HG03460 (cell line): ENCODE measurements at regions not wholly inside any gene's neighbourhood (a gene's known extent, or its start where the extent isn't known, plus 50 kb on each side); places are given as distances from the start of the nearest gene placed in this dataset.

ENCODE experiments used
- ATAC-seq: cut with Tn5 transposase; IDR thresholded peaks from one replicate; pipeline ENCODE4 v1.9.1; 2021; ENCODE audit not compliant: unreplicated experiment

- no peak for ATAC-seq
These were observed 588.3 kb upstream of the SGCG start for GRCh38 chr13:22592515-22592914.

- no peak for ATAC-seq
These were observed 586.7 kb upstream of the SGCG start for GRCh38 chr13:22594041-22594440.

GRCh38 chr13:22596171-22596863, 584.5 kb upstream of the SGCG start:
- no peak for ATAC-seq

GRCh38 chr13:22599156-22599555, 581.6 kb upstream of the SGCG start:
- ATAC-seq = no peak

- no peak for ATAC-seq
These were observed 562.8 kb upstream of the SGCG start for GRCh38 chr13:22618002-22618401.

- ATAC-seq = no peak
These were observed 555.1 kb upstream of the SGCG start for GRCh38 chr13:22625691-22626090.

GRCh38 chr13:22629374-22629773, 551.4 kb upstream of the SGCG start:
- ATAC-seq = no peak

GRCh38 chr13:22642088-22642487, 538.7 kb upstream of the SGCG start:
- no peak for ATAC-seq

- no peak for ATAC-seq
These were observed 535.8 kb upstream of the SGCG start for GRCh38 chr13:22644941-22645340.

- no peak for ATAC-seq
These were observed 533.5 kb upstream of the SGCG start for GRCh38 chr13:22647156-22647850.

- ATAC-seq = no peak
These were observed 532.4 kb upstream of the SGCG start for GRCh38 chr13:22648320-22648801.

- no peak for ATAC-seq
These were observed 528.0 kb upstream of the SGCG start for GRCh38 chr13:22652796-22653195.

- ATAC-seq = no peak
These were observed 526.9 kb upstream of the SGCG start for GRCh38 chr13:22653866-22654265.

GRCh38 chr13:22655106-22655852, 525.5 kb upstream of the SGCG start:
- ATAC-seq = no peak

- no peak for ATAC-seq
These were observed 518.0 kb upstream of the SGCG start for GRCh38 chr13:22662771-22663170.

- ATAC-seq = no peak
These were observed 515.3 kb upstream of the SGCG start for GRCh38 chr13:22665506-22665905.

- no peak for ATAC-seq
These were observed 490.0 kb upstream of the SGCG start for GRCh38 chr13:22690756-22691155.

- no peak for ATAC-seq
These were observed 487.1 kb upstream of the SGCG start for GRCh38 chr13:22693691-22694090.

GRCh38 chr13:22696433-22696832, 484.3 kb upstream of the SGCG start:
- ATAC-seq = no peak

GRCh38 chr13:22698467-22698866, 482.3 kb upstream of the SGCG start:
- no peak for ATAC-seq

GRCh38 chr13:22700246-22700887, 480.4 kb upstream of the SGCG start:
- ATAC-seq = no peak
